Trophoblast cell (in vitro differentiated cells and primary cell): ENCODE measurements at regions not wholly inside any gene's neighbourhood (a gene's known extent, or its start where the extent isn't known, plus 50 kb on each side); places are given as distances from the start of the nearest gene placed in this dataset.

Experiments used
- DNase-seq, 2 donors: peaks; one replicate each; pipeline ENCODE4 v3.0.0-alpha.2; 2016
- H2AFZ ChIP-seq: 2 replicates; pipeline ENCODE4 v1.6.1; 2013; ENCODE audit warnings: low read length, moderate library complexity, mild to moderate bottlenecking; ENCODE audit not compliant: insufficient read depth, poor library complexity
- H2AK5ac ChIP-seq: 2 replicates; pipeline ENCODE4 v1.6.1; 2013; ENCODE audit warnings: mild to moderate bottlenecking, low read length
- H2BK120ac ChIP-seq: 2 replicates; pipeline ENCODE4 v1.6.1; 2013; ENCODE audit warnings: low read length, mild to moderate bottlenecking, moderate library complexity; ENCODE audit not compliant: insufficient read depth, poor library complexity
- H2BK12ac ChIP-seq: 2 replicates; pipeline ENCODE4 v1.6.1; 2013; ENCODE audit warnings: mild to moderate bottlenecking, low read length, moderate library complexity
- H2BK5ac ChIP-seq: 2 replicates; pipeline ENCODE4 v1.6.1; 2013; ENCODE audit warnings: low read length, low read depth, moderate library complexity, mild to moderate bottlenecking; ENCODE audit not compliant: poor library complexity
- H3K14ac ChIP-seq: 2 replicates; pipeline ENCODE4 v1.6.1; 2013; ENCODE audit warnings: mild to moderate bottlenecking, low read length
- H3K18ac ChIP-seq: 2 replicates; pipeline ENCODE4 v1.6.1; 2013; ENCODE audit warnings: mild to moderate bottlenecking, low read length
- H3K23ac ChIP-seq: 2 replicates; pipeline ENCODE4 v1.6.1; 2013; ENCODE audit warnings: low read length
- H3K27ac ChIP-seq: 2 replicates; pipeline ENCODE4 v1.5.1; 2013; ENCODE audit warnings: low read depth, mild to moderate bottlenecking, inconsistent platforms, low read length, moderate library complexity
- H3K27me3 ChIP-seq: 2 replicates; pipeline ENCODE4 v1.6.1; 2013; ENCODE audit warnings: inconsistent platforms, mild to moderate bottlenecking, low read length, moderate library complexity; ENCODE audit not compliant: insufficient read depth
- H3K36me3 ChIP-seq, 2 experiments: 1 replicate in 1 of 2; 2 replicates in 1 of 2; pipeline ENCODE4 v1.6.1; 2013; ENCODE audit warnings: low read length in 2 of 2, mild to moderate bottlenecking in 2 of 2, moderate library complexity in 1 of 2; ENCODE audit not compliant: insufficient read depth in 2 of 2, control insufficient read depth in 1 of 2
- H3K4ac ChIP-seq: 2 replicates; pipeline ENCODE4 v1.6.1; 2013; ENCODE audit warnings: low read depth, mild to moderate bottlenecking, low read length, moderate library complexity
- H3K4me1 ChIP-seq, 2 experiments: 1 replicate in 1 of 2; 2 replicates in 1 of 2; pipeline ENCODE4 v1.6.1; 2013; ENCODE audit warnings: low read length in 2 of 2, mild to moderate bottlenecking in 2 of 2, moderate library complexity in 1 of 2; ENCODE audit not compliant: insufficient read depth in 2 of 2, control insufficient read depth in 1 of 2
- H3K4me2 ChIP-seq: 2 replicates; pipeline ENCODE4 v1.6.1; 2013; ENCODE audit warnings: inconsistent platforms, mild to moderate bottlenecking, low read length, moderate library complexity
- H3K4me3 ChIP-seq: 2 replicates; pipeline ENCODE4 v1.5.1; 2013; ENCODE audit warnings: mild to moderate bottlenecking, low read depth, low read length, inconsistent platforms
- H3K79me1 ChIP-seq: one replicate; pipeline ENCODE4 v1.6.1; 2013; ENCODE audit warnings: low read length
- H3K79me2 ChIP-seq: 2 replicates; pipeline ENCODE4 v1.6.1; 2013; ENCODE audit warnings: low read length, mild to moderate bottlenecking; ENCODE audit not compliant: control insufficient read depth, insufficient read depth, poor library complexity
- H3K9ac ChIP-seq: 2 replicates; pipeline ENCODE4 v1.6.1; 2013; ENCODE audit warnings: mild to moderate bottlenecking, low read length
- H3K9me3 ChIP-seq: 2 replicates; pipeline ENCODE4 v1.6.1; 2013; ENCODE audit warnings: low read depth, mild to moderate bottlenecking, control low read depth, inconsistent platforms, low read length; ENCODE audit not compliant: insufficient read depth
- H4K12ac ChIP-seq: 2 replicates; pipeline ENCODE4 v1.6.1; 2013; ENCODE audit warnings: low read depth, mild to moderate bottlenecking, low read length, moderate library complexity
- H4K8ac ChIP-seq: 2 replicates; pipeline ENCODE4 v1.6.1; 2013; ENCODE audit warnings: low read depth, mild to moderate bottlenecking, low read length, moderate library complexity
- H4K91ac ChIP-seq: one replicate; pipeline ENCODE4 v1.6.1; 2013; ENCODE audit warnings: low read depth, mild to moderate bottlenecking, low read length, moderate library complexity
- WGBS: extraction: QIAGEN DNeasy Blood & Tissue Kit; methylation state at CpG from one replicate; pipeline ENCODE4 v1.1.7; 2013; ENCODE audit warnings: missing lambda C conversion rate; ENCODE audit not compliant: insufficient read length, insufficient coverage; ENCODE audit errors: extremely low coverage; 5-methylcytosine and 5-hydroxymethylcytosine counted together

DNA sequence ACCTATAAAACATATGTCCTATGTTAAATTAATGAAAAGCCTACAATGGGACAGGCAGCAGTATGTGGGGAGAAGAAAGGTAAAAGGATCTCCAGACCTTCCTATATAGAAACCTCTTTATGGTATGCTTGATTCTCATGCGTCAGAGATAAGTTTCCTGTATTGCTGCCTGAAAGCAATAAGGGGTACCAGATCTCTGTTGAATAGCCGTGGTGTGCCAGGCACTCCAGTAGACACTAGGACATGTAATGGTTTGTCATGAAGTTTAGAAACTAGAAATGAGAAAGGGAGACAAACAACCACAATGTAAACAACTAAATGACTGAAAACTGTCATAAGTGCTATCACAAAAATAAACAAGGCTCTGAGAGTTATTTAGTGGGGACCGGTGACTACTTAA is 168.1 kb downstream of the EFHB start:
- H4K12ac ChIP-seq: no peak overlapping the region
- no peak overlapping the region for H4K8ac ChIP-seq
- no peak overlapping the region for H3K27ac ChIP-seq
- no peak overlapping the region for H3K14ac ChIP-seq
- no peak overlapping the region for H3K9ac ChIP-seq
- no peak overlapping the region for H2BK120ac ChIP-seq
- H3K4me3 ChIP-seq: no peak overlapping the region
- no peaks in the 10 kb centered on the region for H3K4me1 ChIP-seq
- no peak overlapping the region for H3K23ac ChIP-seq
- WGBS: no CpG with 5 or more reads among the region's 3 CpGs
- no peaks in the 10 kb centered on the region for H3K9me3 ChIP-seq
- no peak overlapping the region for H3K4me2 ChIP-seq
- H2BK12ac ChIP-seq: no peak overlapping the region
- H4K91ac ChIP-seq: no peak overlapping the region
- no peak overlapping the region for H3K18ac ChIP-seq
- no peak for DNase-seq
- no peaks in the 10 kb centered on the region for H3K27me3 ChIP-seq
- no peaks in the 10 kb centered on the region for H3K79me2 ChIP-seq
- no peak overlapping the region for H2AFZ ChIP-seq
- no peaks in the 10 kb centered on the region for H3K36me3 ChIP-seq
- H2BK5ac ChIP-seq: no peak overlapping the region
- no peak overlapping the region for H3K4ac ChIP-seq
- no peak overlapping the region for H2AK5ac ChIP-seq
- no peaks in the 10 kb centered on the region for H3K79me1 ChIP-seq

DNA sequence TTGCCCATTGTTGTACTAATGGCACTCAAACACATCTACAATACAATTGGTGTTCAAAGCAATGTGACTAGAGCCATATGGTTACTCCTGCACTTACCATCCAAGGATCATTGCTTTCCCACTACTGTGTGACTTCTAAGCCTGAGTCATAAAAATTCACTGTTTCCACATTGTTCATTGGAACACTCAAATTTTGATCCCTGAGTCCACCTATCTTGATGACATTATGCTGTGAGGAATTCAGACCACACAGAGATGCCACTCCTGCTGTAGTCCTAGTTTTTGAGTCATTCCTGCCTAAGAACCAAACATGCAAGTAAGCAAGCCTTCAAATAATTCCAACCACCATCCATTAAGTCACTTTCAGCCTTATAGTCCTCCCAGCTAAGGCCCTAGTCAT is 176.2 kb downstream of the EFHB start:
- Histone ChIP-seq H3K27ac (no peak overlapping the region), H3K79me2 (no peaks in the 10 kb centered on the region), H3K79me1 (no peaks in the 10 kb centered on the region), H3K27me3 (no peaks in the 10 kb centered on the region), H3K4me1 (no peaks in the 10 kb centered on the region), H3K14ac (no peak overlapping the region), H4K12ac (no peak overlapping the region), H2AFZ (no peak overlapping the region), H2BK120ac (no peak overlapping the region), H2AK5ac (no peak overlapping the region), H2BK12ac (no peak overlapping the region), H3K4me2 (no peak overlapping the region), H2BK5ac (no peak overlapping the region), H3K4ac (no peak overlapping the region), H3K4me3 (no peak overlapping the region), H4K91ac (no peak overlapping the region), H3K18ac (no peak overlapping the region), H3K36me3 (no peaks in the 10 kb centered on the region), H3K9ac (no peak overlapping the region), H3K23ac (no peak overlapping the region), H4K8ac (no peak overlapping the region), H3K9me3 (no peaks in the 10 kb centered on the region)
- DNase-seq: no peak

DNA sequence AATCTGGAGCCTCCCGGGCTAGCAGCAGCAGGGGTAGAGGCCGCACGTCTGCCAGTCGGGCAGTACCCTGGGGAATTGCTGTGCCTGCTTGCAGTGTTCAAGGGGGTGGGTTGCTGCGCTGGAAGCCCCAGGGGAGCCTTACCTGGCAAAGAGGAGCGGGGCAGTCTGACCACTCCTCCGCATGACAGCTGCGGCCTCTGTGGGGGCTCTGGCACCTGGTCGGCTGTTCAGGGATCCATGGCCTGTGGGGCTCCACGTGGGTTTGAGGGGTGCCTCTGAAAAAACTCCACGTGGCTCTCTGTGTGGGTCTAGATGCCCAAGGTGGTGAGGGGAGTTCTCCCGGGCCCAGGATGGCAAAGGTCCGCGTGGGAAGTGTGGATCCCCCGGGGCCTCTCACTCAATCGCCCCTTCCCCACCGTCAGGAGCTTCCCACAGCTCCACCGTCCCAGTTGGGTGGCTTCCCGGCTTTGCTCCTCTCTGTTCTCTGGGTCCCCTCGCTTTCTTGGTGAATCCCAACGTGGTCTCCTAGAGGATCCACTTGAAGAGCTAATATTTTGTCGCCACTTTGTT is 184.5 kb downstream of the EFHB start:
- H3K4ac ChIP-seq: no peak overlapping the region
- H2BK120ac ChIP-seq: no peak overlapping the region
- no peak overlapping the region for H3K14ac ChIP-seq
- DNase-seq: no peak
- WGBS: no CpG with 5 or more reads among the region's 22 CpGs
- no peaks in the 10 kb centered on the region for H3K9me3 ChIP-seq
- H3K36me3 ChIP-seq: no peaks in the 10 kb centered on the region
- no peak overlapping the region for H2AK5ac ChIP-seq
- no peak overlapping the region for H3K4me3 ChIP-seq
- H3K4me1 ChIP-seq: no peaks in the 10 kb centered on the region
- no peaks in the 10 kb centered on the region for H3K27me3 ChIP-seq
- no peak overlapping the region for H4K12ac ChIP-seq
- no peak overlapping the region for H4K8ac ChIP-seq
- no peak overlapping the region for H2AFZ ChIP-seq
- no peaks in the 10 kb centered on the region for H3K79me1 ChIP-seq
- no peak overlapping the region for H3K9ac ChIP-seq
- H3K27ac ChIP-seq: no peak overlapping the region
- H2BK5ac ChIP-seq: no peak overlapping the region
- no peak overlapping the region for H3K4me2 ChIP-seq
- no peak overlapping the region for H4K91ac ChIP-seq
- no peak overlapping the region for H2BK12ac ChIP-seq
- no peaks in the 10 kb centered on the region for H3K79me2 ChIP-seq
- H3K18ac ChIP-seq: no peak overlapping the region
- no peak overlapping the region for H3K23ac ChIP-seq

DNA sequence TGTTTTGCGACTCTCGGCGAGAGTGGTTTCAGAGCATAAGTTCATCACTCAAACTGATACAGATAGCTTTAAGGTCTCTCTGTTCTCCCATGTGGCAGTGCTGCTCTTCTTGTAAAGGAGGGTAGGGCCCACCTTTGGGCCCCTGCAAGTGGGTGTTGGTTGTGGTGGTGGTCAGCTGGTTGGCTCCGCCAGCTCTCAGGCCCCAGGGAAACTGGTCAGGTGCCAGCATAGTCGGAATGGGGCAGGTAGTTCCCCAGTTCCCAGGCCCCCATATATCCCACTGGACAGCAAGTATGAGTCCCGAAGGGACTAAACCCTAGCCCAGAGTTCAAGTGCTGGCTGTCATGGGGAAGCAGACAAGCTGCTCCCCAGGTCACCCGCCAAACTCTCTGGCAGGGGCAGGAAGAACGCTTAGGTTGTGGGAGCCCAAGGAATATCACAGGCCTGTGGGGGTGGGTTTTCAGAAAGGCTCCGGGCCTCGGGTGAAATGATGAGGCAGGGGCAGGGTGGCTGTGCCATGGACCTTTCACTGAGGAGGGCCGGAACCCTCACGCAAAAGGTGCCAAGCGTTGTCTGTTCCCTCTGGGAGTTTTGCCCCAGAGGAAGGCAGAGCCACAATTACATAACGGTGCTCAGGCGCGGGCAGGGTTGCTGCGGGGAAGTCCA is 185.1 kb downstream of the EFHB start:
- H3K79me1 ChIP-seq: no peaks in the 10 kb centered on the region

More for the DNA sequence above, 185.1 kb downstream of the EFHB start:
- H3K4me2 ChIP-seq: no peak overlapping the region
- no CpG with 5 or more reads among the region's 17 CpGs for WGBS
- no peak for DNase-seq
- H3K4me1 ChIP-seq: no peaks in the 10 kb centered on the region
- H2BK5ac ChIP-seq: no peak overlapping the region
- no peaks in the 10 kb centered on the region for H3K27me3 ChIP-seq
- no peak overlapping the region for H3K27ac ChIP-seq
- H3K14ac ChIP-seq: no peak overlapping the region
- H3K18ac ChIP-seq: no peak overlapping the region
- no peak overlapping the region for H2AFZ ChIP-seq
- no peak overlapping the region for H2BK120ac ChIP-seq
- no peak overlapping the region for H3K9ac ChIP-seq
- no peak overlapping the region for H4K12ac ChIP-seq
- no peak overlapping the region for H2AK5ac ChIP-seq
- no peak overlapping the region for H4K91ac ChIP-seq
- no peak overlapping the region for H3K23ac ChIP-seq
- no peak overlapping the region for H3K4me3 ChIP-seq
- no peaks in the 10 kb centered on the region for H3K79me2 ChIP-seq
- H3K36me3 ChIP-seq: no peaks in the 10 kb centered on the region
- H4K8ac ChIP-seq: no peak overlapping the region
- H2BK12ac ChIP-seq: no peak overlapping the region
- no peaks in the 10 kb centered on the region for H3K9me3 ChIP-seq
- no peak overlapping the region for H3K4ac ChIP-seq
